ENCODE measurements at regions not wholly inside any gene's neighbourhood (a gene's known extent, or its start where the extent isn't known, plus 50 kb on each side); places are given as distances from the start of the nearest gene placed in this dataset.

DNA sequence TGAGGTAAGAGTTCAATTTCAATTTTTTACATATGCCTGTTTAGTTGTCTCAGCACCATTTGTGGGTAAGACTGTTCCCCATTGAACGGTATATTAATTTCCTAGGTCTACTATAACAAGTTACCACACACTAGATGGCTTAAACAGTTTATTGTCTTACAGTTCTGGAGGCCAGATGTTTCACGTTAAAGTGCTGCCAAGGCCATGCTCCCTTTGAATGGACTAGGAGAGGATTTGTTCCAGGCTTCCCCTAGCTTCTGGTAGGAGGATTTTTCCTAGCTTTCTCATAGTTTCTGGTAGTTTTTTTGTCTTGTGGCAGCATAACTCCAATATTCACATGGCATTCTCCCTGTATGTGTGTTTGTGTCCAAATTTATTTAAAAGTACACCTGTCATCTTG lies 149.3 kb upstream of the CYSLTR1 start:
- DNase-seq (ENCODE audit: low read depth) = no peak

GRCh38 chrX:78456909-78457308 lies 129.5 kb upstream of the CYSLTR1 start:
- DNase-seq (ENCODE audit: low read depth) = no peak

- DNase-seq (ENCODE audit: low read depth) = no peak
Measured at GRCh38 chrX:78455901-78456300, 128.5 kb upstream of the CYSLTR1 start.

GRCh38 chrX:78452356-78452755 lies 124.9 kb upstream of the CYSLTR1 start:
- no peak for DNase-seq (ENCODE audit: low read depth)

DNA sequence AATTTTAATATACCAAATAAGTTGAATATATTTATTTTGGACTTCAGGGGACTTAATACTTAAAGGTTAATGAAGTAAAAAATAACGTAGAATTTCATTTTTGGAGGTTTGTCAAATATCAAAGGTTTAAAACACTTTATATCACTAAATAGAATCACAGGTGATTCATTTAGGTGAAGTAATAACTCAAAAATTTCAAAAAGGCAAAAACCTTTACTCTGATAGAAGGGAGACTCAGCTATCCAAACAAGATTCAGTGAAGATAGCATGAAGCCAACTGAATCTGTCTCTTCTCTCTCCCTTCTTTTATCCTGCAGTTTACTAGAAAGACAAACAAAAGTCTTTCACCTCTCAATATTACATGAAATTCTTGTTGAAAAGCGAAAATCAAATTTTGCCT lies 110.2 kb upstream of the CYSLTR1 start:
- DNase-seq (ENCODE audit: low read depth) = no peak

- DNase-seq (ENCODE audit: low read depth) = no peak
Measured at GRCh38 chrX:78429172-78429571, 101.8 kb upstream of the CYSLTR1 start.

GRCh38 chrX:78388663-78389062 lies 61.3 kb upstream of the CYSLTR1 start:
- DNase-seq (ENCODE audit: low read depth) = no peak

DNA sequence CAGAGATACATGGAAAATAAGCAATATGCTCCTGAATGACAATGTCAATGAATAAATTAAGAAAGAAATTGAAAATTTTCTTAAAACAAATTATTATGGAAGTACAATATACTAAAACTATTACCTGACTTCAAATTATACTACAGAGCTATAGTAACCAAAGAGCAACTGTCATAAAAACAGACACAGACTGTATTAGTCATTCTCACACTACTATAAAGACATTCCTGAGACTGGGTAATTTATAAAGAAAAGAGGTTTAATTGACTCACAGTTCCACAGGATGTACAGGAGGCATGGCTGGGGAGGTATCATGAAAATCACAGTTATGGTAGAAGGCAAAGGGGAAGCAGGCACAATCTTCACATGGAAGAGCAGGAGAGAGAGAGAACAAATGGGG lies 60.0 kb upstream of the CYSLTR1 start:
- no peak for DNase-seq (ENCODE audit: low read depth)

DNA sequence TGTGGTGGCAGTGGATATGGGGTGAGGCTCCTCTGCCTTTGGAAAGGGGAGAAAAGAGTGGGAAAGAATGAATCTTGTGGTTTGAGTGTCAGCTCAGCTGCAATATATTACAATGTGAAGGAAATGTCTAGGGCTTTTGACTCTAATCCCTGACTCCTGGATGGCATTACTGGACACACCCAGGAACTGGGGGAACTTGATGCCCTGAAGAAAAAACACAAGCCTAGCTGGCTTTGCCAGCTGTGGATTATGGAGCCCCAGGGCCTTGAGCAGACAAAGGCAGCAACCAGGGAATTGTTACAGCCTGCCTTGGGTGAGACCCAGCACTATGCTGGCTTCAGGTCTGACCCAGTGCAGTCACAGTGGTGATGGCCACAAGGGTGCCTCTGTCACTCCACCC lies 57.1 kb upstream of the CYSLTR1 start:
- DNase-seq (ENCODE audit: low read depth) = no peak

GRCh38 chrX:78383594-78383993 lies 56.2 kb upstream of the CYSLTR1 start:
- no peak for DNase-seq (ENCODE audit: low read depth)

- DNase-seq (ENCODE audit: low read depth) = no peak
Measured at GRCh38 chrX:78378476-78379115, 51.2 kb upstream of the CYSLTR1 start.

All from activated T-cell treated with anti-CD3 and anti-CD28 coated beads for 48 hours (primary cell).